Breast epithelium (tissue), 4 donors: ENCODE measurements at regions not wholly inside any gene's neighbourhood (a gene's known extent, or its start where the extent isn't known, plus 50 kb on each side); places are given as distances from the start of the nearest gene placed in this dataset.

ENCODE experiments used
- DNase-seq, 2 donors: peaks; one replicate each; pipeline ENCODE4 v3.0.0-alpha.2; 2019; ENCODE audit warnings: low spot score in 2 of 2
- H3K27ac ChIP-seq, 2 donors: fragments of 200-600 bp; sonication (generic) in 1 of 2; one replicate each; pipeline ENCODE4 v1.5.1; 2016 to 2019; ENCODE audit warnings: mild to moderate bottlenecking in 1 of 2
- H3K27me3 ChIP-seq, 2 donors: fragments of 200-600 bp; sonication (generic) in 1 of 2; one replicate each; pipeline versions ENCODE4 v1.5.1 to v1.6.0; 2017 to 2019; ENCODE audit warnings: control low read depth in 1 of 2, mild to moderate bottlenecking in 1 of 2
- H3K36me3 ChIP-seq: fragments of 200-600 bp; one replicate; pipeline ENCODE4 v1.5.1; 2019
- H3K4me1 ChIP-seq, 2 donors: fragments of 200-600 bp; sonication (generic); one replicate each; pipeline ENCODE4 v1.5.1; 2016 to 2019; ENCODE audit warnings: control low read depth in 1 of 2
- H3K4me3 ChIP-seq, 3 donors: fragments of 200-600 bp; sonication (generic); 1 replicate in 2 of 3; 2 replicates in 1 of 3; pipeline ENCODE4 v1.5.1; 2016 to 2019; ENCODE audit warnings: mild to moderate bottlenecking in 3 of 3, moderate library complexity in 2 of 3
- H3K9me3 ChIP-seq, 2 donors: fragments of 200-600 bp; sonication (generic) in 1 of 2; one replicate each; pipeline ENCODE4 v1.5.1; 2016 to 2019; ENCODE audit warnings: control low read depth in 1 of 2
- POLR2A ChIP-seq: fragments of 450-650 bp; IDR thresholded peaks from one replicate; pipeline ENCODE4 v1.6.1; 2016; ENCODE audit warnings: antibody characterized with exemption, mild to moderate bottlenecking, moderate library complexity
- POLR2AphosphoS5 ChIP-seq, 3 donors: sonication (generic); formaldehyde crosslinking; IDR thresholded peaks; one replicate each; pipeline ENCODE4 v1.6.1; 2017; ENCODE audit warnings: antibody characterized with exemption in 3 of 3
- intact Hi-C: fragments of 100-400 bp; cut with DNase I; formaldehyde crosslinking; loops from one replicate; pipeline ENCODE4 v1.15.1; 2023; ENCODE audit warnings: low total_unique reads
- TF ChIP-seq, protein P1 (sequence below), 3 donors: fragments of 450-650 bp; IDR thresholded peaks; one replicate each; pipeline ENCODE4 v1.5.1; 2016 to 2017; ENCODE audit warnings: antibody characterized with exemption in 3 of 3, mild to moderate bottlenecking in 3 of 3, moderate library complexity in 3 of 3

DNA sequence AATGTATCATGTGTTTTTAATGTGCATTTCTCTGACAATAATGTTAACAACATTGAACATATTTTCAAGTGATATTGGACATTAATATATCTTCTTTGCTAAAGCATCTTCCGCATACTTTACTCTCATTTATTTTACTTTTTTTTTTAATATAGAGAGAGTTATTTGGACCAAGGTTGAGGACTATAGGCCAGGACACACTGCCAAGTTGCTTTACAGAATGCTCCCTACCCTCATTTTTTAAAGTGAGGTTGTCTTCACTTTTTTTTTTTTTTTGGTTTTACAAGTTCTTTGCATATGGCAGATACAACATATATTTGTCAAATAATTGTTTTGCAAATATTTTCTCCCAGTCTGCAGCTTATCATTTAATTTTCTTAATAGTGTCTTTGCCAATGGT, 201.8 kb downstream of the OSR1 start:
- Histone ChIP-seq H3K9me3 (peaks cover 0 to 3% of the 10 kb centered on the region in 2 donors), H3K4me1 (no peaks in the 10 kb centered on the region), H3K27me3 (no peaks in the 10 kb centered on the region), H3K27ac (no peak overlapping the region), H3K36me3 (no peaks in the 10 kb centered on the region), H3K4me3 (no peak overlapping the region)
- no peak for DNase-seq
- intact Hi-C loops: loop anchor here (5.0 kb wide), 1 partner anchor 529 kb away; no protein-coding TSS in a partner anchor
- TF ChIP-seq, protein P1, sequence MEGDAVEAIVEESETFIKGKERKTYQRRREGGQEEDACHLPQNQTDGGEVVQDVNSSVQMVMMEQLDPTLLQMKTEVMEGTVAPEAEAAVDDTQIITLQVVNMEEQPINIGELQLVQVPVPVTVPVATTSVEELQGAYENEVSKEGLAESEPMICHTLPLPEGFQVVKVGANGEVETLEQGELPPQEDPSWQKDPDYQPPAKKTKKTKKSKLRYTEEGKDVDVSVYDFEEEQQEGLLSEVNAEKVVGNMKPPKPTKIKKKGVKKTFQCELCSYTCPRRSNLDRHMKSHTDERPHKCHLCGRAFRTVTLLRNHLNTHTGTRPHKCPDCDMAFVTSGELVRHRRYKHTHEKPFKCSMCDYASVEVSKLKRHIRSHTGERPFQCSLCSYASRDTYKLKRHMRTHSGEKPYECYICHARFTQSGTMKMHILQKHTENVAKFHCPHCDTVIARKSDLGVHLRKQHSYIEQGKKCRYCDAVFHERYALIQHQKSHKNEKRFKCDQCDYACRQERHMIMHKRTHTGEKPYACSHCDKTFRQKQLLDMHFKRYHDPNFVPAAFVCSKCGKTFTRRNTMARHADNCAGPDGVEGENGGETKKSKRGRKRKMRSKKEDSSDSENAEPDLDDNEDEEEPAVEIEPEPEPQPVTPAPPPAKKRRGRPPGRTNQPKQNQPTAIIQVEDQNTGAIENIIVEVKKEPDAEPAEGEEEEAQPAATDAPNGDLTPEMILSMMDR (IDR thresholded peaks at IDR 0.05): no peak
- no peak for TF ChIP-seq POLR2A
- TF ChIP-seq POLR2AphosphoS5 (IDR thresholded peaks at IDR 0.05): no peak

GRCh38 chr2:19150726-19151125, 207.7 kb downstream of the OSR1 start:
- H3K4me1 ChIP-seq: no peaks in the 10 kb centered on the region
- peaks cover 12 to 24% of the 10 kb centered on the region in 2 donors for H3K9me3 ChIP-seq
- H3K27ac ChIP-seq: no peak overlapping the region
- no peak overlapping the region for H3K4me3 ChIP-seq
- no peaks in the 10 kb centered on the region for H3K27me3 ChIP-seq
- intact Hi-C loops: no loop called here
- TF ChIP-seq POLR2A (no peak), POLR2AphosphoS5 (IDR thresholded peaks at IDR 0.05) (no peak)
- TF ChIP-seq, protein P1 (IDR thresholded peaks at IDR 0.05): no peak
- DNase-seq: no peak
- no peaks in the 10 kb centered on the region for H3K36me3 ChIP-seq

GRCh38 chr2:19146867-19147266, 211.6 kb downstream of the OSR1 start:
- Histone ChIP-seq H3K27ac (no peak overlapping the region), H3K4me3 (no peak overlapping the region), H3K36me3 (no peaks in the 10 kb centered on the region), H3K27me3 (no peaks in the 10 kb centered on the region), H3K4me1 (no peaks in the 10 kb centered on the region), H3K9me3 (peaks cover 12 to 23% of the 10 kb centered on the region in 2 donors)
- intact Hi-C loops: no loop called here
- TF ChIP-seq POLR2AphosphoS5 (IDR thresholded peaks at IDR 0.05) (no peak), POLR2A (no peak)
- TF ChIP-seq, protein P1 (IDR thresholded peaks at IDR 0.05): no peak
- DNase-seq: no peak

GRCh38 chr2:19141234-19142004, 217.0 kb downstream of the OSR1 start:
- no peak for DNase-seq
- Histone ChIP-seq H3K27ac (no peak overlapping the region), H3K4me1 (no peaks in the 10 kb centered on the region), H3K4me3 (no peak overlapping the region), H3K36me3 (no peaks in the 10 kb centered on the region), H3K9me3 (no peaks in the 10 kb centered on the region), H3K27me3 (no peaks in the 10 kb centered on the region)
- intact Hi-C loops: no loop called here
- TF ChIP-seq, protein P1 (IDR thresholded peaks at IDR 0.05): no peak
- no peak for TF ChIP-seq POLR2AphosphoS5 (IDR thresholded peaks at IDR 0.05)
- TF ChIP-seq POLR2A: no peak

DNA sequence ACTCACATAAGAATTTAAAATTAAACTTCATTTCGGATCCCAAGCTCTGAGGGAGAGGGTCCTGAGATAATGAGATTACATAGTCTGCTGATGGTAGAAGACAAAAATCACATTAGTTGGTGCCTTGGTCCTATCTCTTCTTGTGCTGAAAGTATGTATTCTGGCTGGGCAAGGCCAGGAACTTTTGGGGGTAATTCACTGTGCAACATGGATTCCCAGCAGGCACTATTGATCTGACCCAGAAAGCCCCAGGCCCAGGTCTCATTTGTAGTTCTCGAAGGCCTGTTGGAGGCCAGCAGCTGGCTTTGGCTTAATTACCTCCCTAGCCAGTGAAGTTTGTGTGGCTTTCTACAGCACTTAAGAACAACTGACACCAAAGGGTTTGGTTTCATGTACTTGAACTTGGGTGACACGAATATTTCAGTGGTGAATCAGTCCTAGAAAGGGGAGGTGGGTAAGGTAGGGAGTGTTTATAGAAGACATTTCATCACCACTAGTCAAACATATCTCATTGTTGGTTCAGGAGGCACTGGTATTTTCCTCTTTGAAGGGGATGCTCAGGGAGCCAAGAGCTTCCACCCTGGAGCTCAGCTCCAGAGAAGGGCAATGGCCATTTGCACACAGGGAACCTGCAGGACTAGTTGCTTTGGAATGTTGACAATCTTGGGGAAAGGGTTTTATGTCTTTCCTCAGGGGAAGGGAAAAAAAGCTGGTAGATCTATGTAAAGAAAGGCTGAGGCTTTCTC, 217.8 kb downstream of the OSR1 start:
- no peaks in the 10 kb centered on the region for H3K36me3 ChIP-seq
- no peaks in the 10 kb centered on the region for H3K27me3 ChIP-seq
- no peaks in the 10 kb centered on the region for H3K4me1 ChIP-seq
- intact Hi-C loops: no loop called here
- H3K4me3 ChIP-seq: no peak overlapping the region
- no peak overlapping the region for H3K27ac ChIP-seq
- no peak for DNase-seq
- TF ChIP-seq POLR2A: no peak
- TF ChIP-seq POLR2AphosphoS5 (IDR thresholded peaks at IDR 0.05): peak in 1 of 3 donors; percentile 34
- TF ChIP-seq, protein P1 (IDR thresholded peaks at IDR 0.05): no peak
- no peaks in the 10 kb centered on the region for H3K9me3 ChIP-seq
